HEK293T (cell line): ENCODE measurements at regions not wholly inside any gene's neighbourhood (a gene's known extent, or its start where the extent isn't known, plus 50 kb on each side); places are given as distances from the start of the nearest gene placed in this dataset.

Experiments
- CTCF ChIA-PET: fragments of 350-600 bp; formaldehyde crosslinking; extraction: SDS; loops from one replicate; lab custom pipeline; 2021; ENCODE audit warnings: antibody characterized with exemption, inconsistent platforms; lab: Yijun Ruan, JAX
- POLR2A ChIA-PET: fragments of 350-600 bp; formaldehyde crosslinking; extraction: SDS; loops from one replicate; lab custom pipeline; 2020; ENCODE audit warnings: antibody characterized with exemption, inconsistent platforms; lab: Yijun Ruan, JAX
- DNase-seq: peaks from one replicate; pipeline ENCODE4 v3.0.0; 2012; ENCODE audit warnings: mixed read lengths; ENCODE audit errors: extremely low spot score
- ARNT ChIP-seq: fragments of 450-650 bp; IDR thresholded peaks from 2 replicates; pipeline ENCODE4 v1.6.1; 2017; ENCODE audit warnings: mild to moderate bottlenecking
- BHLHE40 ChIP-seq: fragments of 450-650 bp; IDR thresholded peaks from 2 replicates; pipeline ENCODE4 v1.6.1; 2016; ENCODE audit warnings: mild to moderate bottlenecking, moderate library complexity, borderline replicate concordance
- CTBP1 ChIP-seq: fragments of 450-650 bp; IDR thresholded peaks from 2 replicates; pipeline ENCODE4 v1.6.1; 2016; ENCODE audit warnings: borderline replicate concordance
- ELF4 ChIP-seq: fragments of 450-650 bp; IDR thresholded peaks from 2 replicates; pipeline ENCODE4 v1.6.1; 2017; ENCODE audit warnings: antibody characterized with exemption
- FOXA1 ChIP-seq: fragments of 450-650 bp; IDR thresholded peaks from 2 replicates; pipeline ENCODE4 v1.6.1; 2016; ENCODE audit warnings: mild to moderate bottlenecking
- FOXK2 ChIP-seq: fragments of 450-650 bp; IDR thresholded peaks from 2 replicates; pipeline ENCODE4 v1.6.1; 2016; ENCODE audit warnings: mild to moderate bottlenecking
- FOXM1 ChIP-seq: fragments of 450-650 bp; IDR thresholded peaks from 2 replicates; pipeline ENCODE4 v1.6.1; 2017; ENCODE audit warnings: mild to moderate bottlenecking, borderline replicate concordance
- HDGF ChIP-seq: fragments of 450-650 bp; IDR thresholded peaks from 2 replicates; pipeline ENCODE4 v1.6.1; 2017; ENCODE audit warnings: antibody characterized with exemption, borderline replicate concordance
- L3MBTL2 ChIP-seq: fragments of 450-650 bp; conservative IDR thresholded peaks from 2 replicates; pipeline ENCODE4 v1.6.1; 2016; ENCODE audit warnings: mild to moderate bottlenecking
- LEF1 ChIP-seq: fragments of 450-650 bp; IDR thresholded peaks from 2 replicates; pipeline ENCODE4 v1.6.1; 2017; ENCODE audit warnings: mild to moderate bottlenecking, borderline replicate concordance
- NFRKB ChIP-seq: fragments of 450-650 bp; IDR thresholded peaks from 2 replicates; pipeline ENCODE4 v1.6.1; 2016; ENCODE audit warnings: mild to moderate bottlenecking, moderate library complexity
- PKNOX1 ChIP-seq: fragments of 450-650 bp; IDR thresholded peaks from 2 replicates; pipeline ENCODE4 v1.6.1; 2016
- SP1 ChIP-seq: fragments of 450-650 bp; IDR thresholded peaks from 2 replicates; pipeline ENCODE4 v1.6.1; 2017
- SUZ12 ChIP-seq: fragments of 450-650 bp; IDR thresholded peaks from 2 replicates; pipeline ENCODE4 v1.6.1; 2016; ENCODE audit warnings: mild to moderate bottlenecking
- TARDBP ChIP-seq: fragments of 450-650 bp; IDR thresholded peaks from 2 replicates; pipeline ENCODE4 v1.6.1; 2016
- ZNF384 ChIP-seq: fragments of 450-650 bp; IDR thresholded peaks from 2 replicates; pipeline ENCODE4 v1.6.1; 2016

- CTCF ChIA-PET, result no interaction called here
Measured at GRCh38 chr2:145221032-145221431, 701.1 kb upstream of the ZEB2 start.

GRCh38 chr2:145220496-145220895, 700.6 kb upstream of the ZEB2 start:
- no peak for DNase-seq
- TF ChIP-seq HDGF (no peak), BHLHE40 (no peak), SUZ12 (no peak), TARDBP (no peak), NFRKB (no peak), L3MBTL2 (no peak), FOXA1 (no peak), SP1 (no peak), CTBP1 (no peak), FOXK2 (no peak), ARNT (no peak), ZNF384 (no peak), FOXM1 (no peak), PKNOX1 (no peak), ELF4 (no peak), LEF1 (no peak)
- ChIA-PET POLR2A (no interaction called here), CTCF (no interaction called here)

More at GRCh38 chr2:145221032-145221431, 701.1 kb upstream of the ZEB2 start:
- DNase-seq, result no peak
- POLR2A ChIA-PET, result no interaction called here
- TF ChIP-seq FOXA1, result no peak
- TF ChIP-seq FOXK2, result no peak
- TF ChIP-seq CTBP1, result no peak
- TF ChIP-seq ZNF384, result no peak
- no peak for TF ChIP-seq ARNT
- no peak for TF ChIP-seq TARDBP
- TF ChIP-seq LEF1, result no peak
- no peak for TF ChIP-seq NFRKB
- TF ChIP-seq BHLHE40, result no peak
- TF ChIP-seq SUZ12, result no peak
- TF ChIP-seq HDGF, result no peak
- no peak for TF ChIP-seq SP1
- no peak for TF ChIP-seq FOXM1
- no peak for TF ChIP-seq ELF4
- TF ChIP-seq PKNOX1, result no peak
- TF ChIP-seq L3MBTL2, result no peak

- ChIA-PET POLR2A (no interaction called here), CTCF (no interaction called here)
- no peak for TF ChIP-seq BHLHE40
- TF ChIP-seq CTBP1, result no peak
- TF ChIP-seq FOXA1, result no peak
- TF ChIP-seq SP1, result no peak
- TF ChIP-seq HDGF, result no peak
- no peak for TF ChIP-seq FOXK2
- TF ChIP-seq SUZ12, result no peak
- no peak for TF ChIP-seq NFRKB
- TF ChIP-seq PKNOX1, result no peak
- no peak for TF ChIP-seq ARNT
- no peak for TF ChIP-seq ZNF384
- no peak for TF ChIP-seq LEF1
- TF ChIP-seq ELF4, result no peak
- TF ChIP-seq FOXM1, result no peak
- TF ChIP-seq TARDBP, result no peak
- TF ChIP-seq L3MBTL2, result no peak
- DNase-seq, result no peak
Measured at GRCh38 chr2:145207884-145208283, 688.0 kb upstream of the ZEB2 start.

- TF ChIP-seq BHLHE40, result no peak
- no peak for TF ChIP-seq CTBP1
- no peak for TF ChIP-seq SUZ12
- TF ChIP-seq HDGF, result no peak
- TF ChIP-seq TARDBP, result no peak
- no peak for TF ChIP-seq PKNOX1
- TF ChIP-seq FOXA1, result no peak
- no peak for TF ChIP-seq ZNF384
- no peak for TF ChIP-seq L3MBTL2
- no peak for TF ChIP-seq ARNT
- no peak for TF ChIP-seq ELF4
- TF ChIP-seq FOXK2, result no peak
- TF ChIP-seq LEF1, result no peak
- no peak for TF ChIP-seq NFRKB
- POLR2A ChIA-PET, result no interaction called here
- DNase-seq, result no peak
- CTCF ChIA-PET, result no interaction called here
Measured at GRCh38 chr2:145206496-145207281, 686.8 kb upstream of the ZEB2 start.

GRCh38 chr2:145203891-145204290, 684.0 kb upstream of the ZEB2 start:
- CTCF ChIA-PET, result no interaction called here
- no peak for TF ChIP-seq PKNOX1
- no peak for TF ChIP-seq FOXK2
- TF ChIP-seq TARDBP, result no peak
- TF ChIP-seq LEF1, result no peak
- TF ChIP-seq BHLHE40, result no peak
- TF ChIP-seq L3MBTL2, result no peak
- no peak for TF ChIP-seq HDGF
- no peak for TF ChIP-seq ARNT
- no peak for TF ChIP-seq ZNF384
- TF ChIP-seq NFRKB, result no peak
- TF ChIP-seq CTBP1, result no peak
- TF ChIP-seq SP1, result no peak
- TF ChIP-seq FOXM1, result no peak
- no peak for TF ChIP-seq SUZ12
- no peak for TF ChIP-seq FOXA1
- no peak for TF ChIP-seq ELF4
- POLR2A ChIA-PET, result no interaction called here
- no peak for DNase-seq
